DOHH2 (cell line): ENCODE measurements at regions not wholly inside any gene's neighbourhood (a gene's known extent, or its start where the extent isn't known, plus 50 kb on each side); places are given as distances from the start of the nearest gene placed in this dataset.

Experiments used
- H3F3A ChIP-seq: fragments of 200-600 bp; sonication (generic), shearing (Covaris generic); 2 replicates; pipeline ENCODE4 v1.6.0; 2016; ENCODE audit warnings: antibody characterized with exemption, mild to moderate bottlenecking; ENCODE audit not compliant: control insufficient read depth, insufficient read depth
- H3K27ac ChIP-seq: fragments of 200-600 bp; sonication (generic); 2 replicates; pipeline ENCODE4 v1.5.1; 2014; ENCODE audit warnings: low read depth, mild to moderate bottlenecking, low read length, moderate library complexity
- H3K27me3 ChIP-seq: fragments of 200-600 bp; sonication (generic); 2 replicates; pipeline ENCODE4 v1.6.1; 2014; ENCODE audit warnings: mild to moderate bottlenecking, low read length, mixed read lengths; ENCODE audit not compliant: control insufficient read depth
- H3K36me3 ChIP-seq: fragments of 200-600 bp; sonication (generic); 2 replicates; pipeline ENCODE4 v1.6.1; 2014; ENCODE audit warnings: mild to moderate bottlenecking, low read length, moderate library complexity, mixed read lengths; ENCODE audit not compliant: control insufficient read depth
- H3K4me1 ChIP-seq: fragments of 200-600 bp; sonication (generic); 2 replicates; pipeline ENCODE4 v1.6.1; 2014; ENCODE audit warnings: mild to moderate bottlenecking, low read length, mixed read lengths; ENCODE audit not compliant: control insufficient read depth
- H3K4me2 ChIP-seq: fragments of 200-600 bp; sonication (generic); 2 replicates; pipeline ENCODE4 v1.6.0; 2014; ENCODE audit warnings: mild to moderate bottlenecking, low read length, moderate library complexity
- H3K4me3 ChIP-seq: fragments of 200-600 bp; sonication (generic); 2 replicates; pipeline ENCODE4 v1.5.1; 2014; ENCODE audit warnings: mild to moderate bottlenecking, low read length, mixed read lengths
- H3K79me2 ChIP-seq: fragments of 200-600 bp; sonication (generic); 2 replicates; pipeline ENCODE4 v1.6.1; 2014; ENCODE audit warnings: mild to moderate bottlenecking, low read length, mixed read lengths; ENCODE audit not compliant: control insufficient read depth
- H3K9me2 ChIP-seq: fragments of 200-600 bp; sonication (generic); replicated peaks from 2 replicates; pipeline ENCODE4 v1.6.1; 2014; ENCODE audit warnings: mild to moderate bottlenecking, low read length, mixed read lengths; ENCODE audit not compliant: control insufficient read depth
- H3K9me3 ChIP-seq: fragments of 200-600 bp; sonication (generic); 2 replicates; pipeline ENCODE4 v1.6.1; 2014; ENCODE audit warnings: antibody characterized with exemption, low read length, mixed read lengths; ENCODE audit not compliant: control insufficient read depth, insufficient read depth
- H4K20me1 ChIP-seq: fragments of 200-600 bp; sonication (generic); 2 replicates; pipeline ENCODE4 v1.6.0; 2014; ENCODE audit warnings: low read depth, mild to moderate bottlenecking, antibody characterized with exemption, low read length, moderate library complexity; ENCODE audit not compliant: control insufficient read depth, insufficient read depth
- EZH2phosphoT487 ChIP-seq: fragments of 200-600 bp; sonication (generic); IDR thresholded peaks from 2 replicates; pipeline ENCODE4 v1.6.1; 2017; ENCODE audit warnings: borderline replicate concordance, mild to moderate bottlenecking, antibody characterized with exemption, low read length, moderate library complexity, mixed read lengths
- TF ChIP-seq, protein P1 (sequence below): fragments of 200-600 bp; sonication (generic); IDR thresholded peaks from one replicate; pipeline ENCODE4 v1.5.1; 2014; ENCODE audit warnings: antibody characterized with exemption, mild to moderate bottlenecking, low read depth, low read length; ENCODE audit not compliant: poor library complexity, severe bottlenecking

DNA sequence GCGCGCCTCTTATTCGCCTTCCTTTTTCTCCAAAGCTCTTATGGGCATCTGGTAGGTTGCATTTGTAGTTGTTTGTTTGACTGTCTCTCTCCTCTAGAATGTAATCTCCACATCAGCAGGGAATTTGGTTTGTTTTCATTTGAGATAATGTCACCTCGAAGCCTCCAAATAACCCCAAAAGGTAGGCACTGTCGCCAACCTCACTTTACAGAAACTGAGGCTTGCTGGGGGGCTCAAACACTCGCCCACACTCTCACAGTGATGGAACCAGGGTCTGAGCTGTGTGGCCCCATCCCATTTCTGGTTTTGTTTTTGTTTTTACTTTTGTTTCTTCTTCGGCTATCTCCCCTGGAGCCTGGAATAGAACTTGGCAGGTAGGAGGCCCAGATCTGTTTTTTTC, 172.2 kb upstream of the MYCN start:
- no peaks in the 10 kb centered on the region for H3K4me1 ChIP-seq
- H3K27me3 ChIP-seq: no peaks in the 10 kb centered on the region
- no peaks in the 10 kb centered on the region for H3K36me3 ChIP-seq
- no peaks in the 10 kb centered on the region for H4K20me1 ChIP-seq
- no peak overlapping the region for H3K27ac ChIP-seq
- H3K79me2 ChIP-seq: no peaks in the 10 kb centered on the region
- no peak for TF ChIP-seq EZH2phosphoT487
- TF ChIP-seq, protein P1, sequence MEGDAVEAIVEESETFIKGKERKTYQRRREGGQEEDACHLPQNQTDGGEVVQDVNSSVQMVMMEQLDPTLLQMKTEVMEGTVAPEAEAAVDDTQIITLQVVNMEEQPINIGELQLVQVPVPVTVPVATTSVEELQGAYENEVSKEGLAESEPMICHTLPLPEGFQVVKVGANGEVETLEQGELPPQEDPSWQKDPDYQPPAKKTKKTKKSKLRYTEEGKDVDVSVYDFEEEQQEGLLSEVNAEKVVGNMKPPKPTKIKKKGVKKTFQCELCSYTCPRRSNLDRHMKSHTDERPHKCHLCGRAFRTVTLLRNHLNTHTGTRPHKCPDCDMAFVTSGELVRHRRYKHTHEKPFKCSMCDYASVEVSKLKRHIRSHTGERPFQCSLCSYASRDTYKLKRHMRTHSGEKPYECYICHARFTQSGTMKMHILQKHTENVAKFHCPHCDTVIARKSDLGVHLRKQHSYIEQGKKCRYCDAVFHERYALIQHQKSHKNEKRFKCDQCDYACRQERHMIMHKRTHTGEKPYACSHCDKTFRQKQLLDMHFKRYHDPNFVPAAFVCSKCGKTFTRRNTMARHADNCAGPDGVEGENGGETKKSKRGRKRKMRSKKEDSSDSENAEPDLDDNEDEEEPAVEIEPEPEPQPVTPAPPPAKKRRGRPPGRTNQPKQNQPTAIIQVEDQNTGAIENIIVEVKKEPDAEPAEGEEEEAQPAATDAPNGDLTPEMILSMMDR: no peak
- H3K9me2 ChIP-seq: no peaks in the 10 kb centered on the region
- no peak overlapping the region for H3K4me3 ChIP-seq
- no peaks in the 10 kb centered on the region for H3K9me3 ChIP-seq
- no peak overlapping the region for H3K4me2 ChIP-seq
- no peaks in the 10 kb centered on the region for H3F3A ChIP-seq

DNA sequence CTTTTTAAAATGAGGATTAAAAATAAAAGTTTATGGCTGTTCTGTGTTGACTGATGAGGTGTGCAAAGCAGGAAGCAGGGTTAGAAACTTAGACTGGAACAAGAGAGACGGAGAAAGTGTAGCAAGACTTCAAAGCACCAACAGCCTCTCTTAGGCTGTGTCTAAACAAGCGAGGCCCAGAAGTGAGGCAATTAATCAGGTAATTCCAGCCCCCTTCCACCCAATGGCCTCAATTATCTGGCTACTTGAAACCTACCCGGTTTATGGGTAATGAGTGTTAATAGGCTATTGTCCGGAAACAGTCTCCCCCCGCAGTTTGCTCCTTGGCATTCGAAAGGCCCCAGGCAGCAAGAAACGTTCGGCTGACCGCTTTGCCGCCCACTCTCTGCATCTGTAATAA, 171.7 kb upstream of the MYCN start:
- Histone ChIP-seq H3K27ac (no peak overlapping the region), H3K4me2 (no peak overlapping the region), H3K9me2 (no peaks in the 10 kb centered on the region), H3K4me3 (no peak overlapping the region), H3K36me3 (no peaks in the 10 kb centered on the region), H3F3A (no peaks in the 10 kb centered on the region), H3K4me1 (no peaks in the 10 kb centered on the region), H4K20me1 (no peaks in the 10 kb centered on the region), H3K27me3 (no peaks in the 10 kb centered on the region), H3K79me2 (no peaks in the 10 kb centered on the region), H3K9me3 (no peaks in the 10 kb centered on the region)
- no peak for TF ChIP-seq EZH2phosphoT487

DNA sequence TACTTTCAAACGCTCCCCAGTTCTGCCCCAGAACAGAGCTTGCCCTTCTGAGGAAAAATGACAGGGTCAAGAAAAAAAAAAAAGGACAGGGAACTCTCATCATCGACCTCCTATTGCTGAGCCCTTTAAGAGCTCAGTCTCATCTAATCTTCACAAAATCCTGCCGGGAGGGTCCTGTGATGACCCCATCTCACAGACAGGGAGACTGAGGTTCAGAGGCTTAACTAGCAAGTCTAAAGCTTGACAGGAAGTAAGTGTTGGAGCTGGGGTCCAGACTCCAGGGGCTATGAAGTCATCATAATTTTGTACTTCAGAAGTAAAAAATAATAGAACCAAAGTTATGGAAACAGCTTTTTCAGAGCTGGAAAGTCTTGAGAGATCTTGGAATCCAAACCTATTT, 171.1 kb upstream of the MYCN start:
- no peaks in the 10 kb centered on the region for H3K27me3 ChIP-seq
- no peaks in the 10 kb centered on the region for H3K36me3 ChIP-seq
- H3K4me1 ChIP-seq: no peaks in the 10 kb centered on the region
- no peaks in the 10 kb centered on the region for H3K9me2 ChIP-seq
- no peak for TF ChIP-seq EZH2phosphoT487
- TF ChIP-seq, protein P1: no peak
- no peak overlapping the region for H3K27ac ChIP-seq
- H3K9me3 ChIP-seq: no peaks in the 10 kb centered on the region
- H3K4me2 ChIP-seq: no peak overlapping the region
- H3F3A ChIP-seq: no peaks in the 10 kb centered on the region
- no peaks in the 10 kb centered on the region for H4K20me1 ChIP-seq
- no peak overlapping the region for H3K4me3 ChIP-seq
- no peaks in the 10 kb centered on the region for H3K79me2 ChIP-seq

DNA sequence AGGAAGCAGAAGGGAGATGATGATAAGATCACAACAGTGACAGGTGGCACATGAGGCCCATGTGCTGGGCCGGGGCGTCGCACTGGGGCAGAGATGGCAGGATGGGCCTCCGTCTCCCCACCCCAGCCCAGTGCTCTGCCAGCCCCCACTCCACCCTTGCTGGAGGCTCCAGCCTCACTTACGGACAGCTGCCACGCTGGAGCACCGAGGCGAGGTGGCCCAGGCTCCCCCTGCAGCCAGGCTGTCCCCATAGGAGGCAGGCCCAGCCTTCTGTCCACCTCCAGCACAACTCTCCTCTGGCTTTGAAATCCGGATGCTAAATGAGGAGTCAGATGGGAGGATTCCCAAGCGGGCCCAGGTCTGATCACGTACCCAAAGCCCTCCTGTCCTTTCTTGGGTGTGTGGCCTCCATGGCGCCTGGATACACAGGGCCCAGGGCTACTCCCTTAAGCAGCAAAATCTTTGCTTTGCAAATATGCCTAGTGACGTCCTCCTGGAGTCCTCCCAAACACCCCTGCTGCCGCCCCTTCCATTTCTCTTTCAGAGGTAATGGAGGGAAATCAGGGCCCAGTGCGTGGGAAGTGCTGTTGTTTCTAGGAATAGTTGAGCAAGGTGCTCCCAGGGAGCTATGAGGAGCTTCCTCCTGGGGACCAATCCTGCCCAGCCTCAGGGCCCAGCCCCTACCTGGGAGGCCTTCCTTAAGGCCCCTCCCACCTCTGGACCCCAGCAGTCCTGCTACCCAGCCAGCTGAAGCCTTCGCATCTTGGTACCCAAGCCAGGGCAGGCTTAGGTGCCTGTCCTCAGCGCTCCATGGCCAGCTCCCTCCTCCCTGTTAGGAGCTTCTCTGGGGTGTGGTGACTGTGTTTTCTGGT, 170.4 kb upstream of the MYCN start:
- H3K4me3 ChIP-seq: no peak overlapping the region
- no peak overlapping the region for H3K27ac ChIP-seq
- no peaks in the 10 kb centered on the region for H3K9me2 ChIP-seq
- H3K36me3 ChIP-seq: no peaks in the 10 kb centered on the region
- H3K4me2 ChIP-seq: no peak overlapping the region
- H3F3A ChIP-seq: no peaks in the 10 kb centered on the region
- no peaks in the 10 kb centered on the region for H3K9me3 ChIP-seq
- H3K27me3 ChIP-seq: no peaks in the 10 kb centered on the region
- no peaks in the 10 kb centered on the region for H3K79me2 ChIP-seq
- H4K20me1 ChIP-seq: no peaks in the 10 kb centered on the region
- TF ChIP-seq EZH2phosphoT487: no peak
- TF ChIP-seq, protein P1: no peak
- H3K4me1 ChIP-seq: no peaks in the 10 kb centered on the region
